GM18868 (cell line): ENCODE measurements at regions not wholly inside any gene's neighbourhood (a gene's known extent, or its start where the extent isn't known, plus 50 kb on each side); places are given as distances from the start of the nearest gene placed in this dataset.
"Not testable (repeated sequence)": the region's sequence is repeated elsewhere in the genome, so short reads cannot be mapped to it uniquely, and the experiment has no call there.

Experiments
- ATAC-seq: cut with Tn5 transposase; IDR thresholded peaks from one replicate; pipeline ENCODE4 v1.9.1; 2021; ENCODE audit warnings: mild to moderate bottlenecking, moderate library complexity; ENCODE audit not compliant: unreplicated experiment

- ATAC-seq, result no peak
Observed at GRCh38 chr11:81602508-81602907, 1131.2 kb downstream of the FAM181B start.

- ATAC-seq, result no peak
Observed at GRCh38 chr11:81596704-81597103, 1137.0 kb downstream of the FAM181B start.

GRCh38 chr11:81585390-81585933 is 1148.2 kb downstream of the FAM181B start:
- ATAC-seq, result no peak

GRCh38 chr11:81579339-81579738 is 1154.3 kb downstream of the FAM181B start:
- ATAC-seq, result no peak

GRCh38 chr11:81578571-81578970 is 1155.1 kb downstream of the FAM181B start:
- no peak for ATAC-seq

GRCh38 chr11:81574301-81574700 is 1159.4 kb downstream of the FAM181B start:
- no peak for ATAC-seq

GRCh38 chr11:81573367-81573766 is 1160.3 kb downstream of the FAM181B start:
- ATAC-seq, result no peak

- no peak for ATAC-seq
Observed at GRCh38 chr11:81570669-81571068, 1163.0 kb downstream of the FAM181B start.

GRCh38 chr11:81569999-81570398 is 1163.7 kb downstream of the FAM181B start:
- no peak for ATAC-seq

GRCh38 chr11:81568918-81569317 is 1164.7 kb downstream of the FAM181B start:
- ATAC-seq, result no peak

- ATAC-seq, result no peak
Observed at GRCh38 chr11:81548123-81548522, 1185.5 kb downstream of the FAM181B start.

- ATAC-seq, result not testable (repeated sequence)
Observed at GRCh38 chr11:81539806-81540205, 1193.9 kb downstream of the FAM181B start.

GRCh38 chr11:81515566-81515965 is 1218.1 kb downstream of the FAM181B start:
- ATAC-seq, result no peak

- ATAC-seq, result peak; percentile 86
Observed at GRCh38 chr11:81497202-81497804, 1236.4 kb downstream of the FAM181B start.

- ATAC-seq, result no peak
Observed at GRCh38 chr11:81496601-81497000, 1237.1 kb downstream of the FAM181B start.

GRCh38 chr11:81495699-81496292 is 1237.9 kb downstream of the FAM181B start:
- ATAC-seq, result no peak

- no peak for ATAC-seq
Observed at GRCh38 chr11:81494431-81494830, 1239.2 kb downstream of the FAM181B start.

- ATAC-seq, result no peak
Observed at GRCh38 chr11:81492923-81493445, 1240.7 kb downstream of the FAM181B start.

GRCh38 chr11:81487109-81487508 is 1246.6 kb downstream of the FAM181B start:
- ATAC-seq, result no peak

- no peak for ATAC-seq
Observed at GRCh38 chr11:81484196-81484595, 1249.5 kb downstream of the FAM181B start.

- no peak for ATAC-seq
Observed at GRCh38 chr11:81477277-81477676, 1256.4 kb downstream of the FAM181B start.

- ATAC-seq, result no peak
Observed at GRCh38 chr11:81476345-81476744, 1257.3 kb downstream of the FAM181B start.
